ENCODE measurements at regions not wholly inside any gene's neighbourhood (a gene's known extent, or its start where the extent isn't known, plus 50 kb on each side); places are given as distances from the start of the nearest gene placed in this dataset.
"Not testable (repeated sequence)": the region's sequence is repeated elsewhere in the genome, so short reads cannot be mapped to it uniquely, and the experiment has no call there.

DNA sequence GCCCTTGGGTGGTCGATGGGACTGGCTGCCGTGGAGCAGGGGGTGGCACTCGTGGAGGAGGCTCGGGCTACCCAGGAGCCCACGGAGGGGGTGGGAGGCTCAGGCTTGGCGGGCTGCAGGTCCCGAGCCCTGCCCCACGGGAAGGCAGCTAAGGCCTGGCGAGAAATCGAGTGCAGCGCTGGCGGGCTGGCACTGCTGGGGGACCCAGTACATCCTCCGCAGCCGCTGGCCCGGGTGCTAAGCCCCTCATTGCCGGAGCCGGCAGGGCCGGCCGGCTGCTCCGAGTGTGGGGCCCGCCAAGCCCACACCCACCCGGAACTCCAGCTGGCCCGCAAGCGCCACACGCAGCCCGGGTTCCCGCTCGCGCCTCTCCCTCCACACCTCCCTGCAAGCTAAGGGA is 435.6 kb downstream of the RWDD3 start:
- not testable (repeated sequence) for DNase-seq (ENCODE audit: low read depth)

DNA sequence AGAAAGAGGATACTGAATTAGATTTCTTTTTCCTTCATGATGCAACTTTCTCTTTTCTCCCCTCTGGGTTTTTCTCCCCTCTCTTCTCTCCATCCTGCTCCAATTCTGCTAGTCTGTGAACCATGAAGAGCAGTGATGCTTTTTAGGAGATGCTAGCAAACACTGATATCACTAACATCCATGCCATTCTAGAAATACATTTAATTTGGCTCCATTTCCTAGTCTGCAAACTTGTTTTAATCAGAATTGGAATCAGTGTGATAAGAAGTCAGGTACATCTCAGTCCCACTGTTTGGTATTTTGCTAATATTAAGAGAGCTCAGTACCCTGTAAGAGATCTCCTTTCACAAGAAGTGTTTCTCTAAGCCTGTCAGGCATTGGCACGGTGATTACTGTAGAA is 437.1 kb downstream of the RWDD3 start:
- no peak for DNase-seq (ENCODE audit: low read depth)

DNA sequence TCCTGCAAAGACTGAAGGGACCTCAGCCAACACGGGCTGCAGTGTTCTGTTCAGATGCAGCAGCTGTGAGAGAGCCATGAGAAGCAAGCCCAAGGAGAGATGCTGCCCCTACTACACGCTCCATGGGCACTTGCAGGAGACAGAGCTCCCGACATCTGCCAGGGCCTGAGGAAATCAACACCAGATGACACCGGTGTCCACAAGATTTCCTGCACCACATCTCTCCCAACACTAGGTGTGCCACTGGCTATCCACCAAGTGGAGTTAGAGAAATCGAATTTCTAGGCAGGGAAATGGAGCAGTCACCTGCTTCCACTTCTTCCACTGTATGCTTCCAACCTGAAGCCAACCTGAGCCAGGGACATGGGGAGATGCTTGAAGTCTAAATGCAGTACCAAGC is 445.3 kb downstream of the RWDD3 start:
- no peak for DNase-seq (ENCODE audit: low read depth)

DNA sequence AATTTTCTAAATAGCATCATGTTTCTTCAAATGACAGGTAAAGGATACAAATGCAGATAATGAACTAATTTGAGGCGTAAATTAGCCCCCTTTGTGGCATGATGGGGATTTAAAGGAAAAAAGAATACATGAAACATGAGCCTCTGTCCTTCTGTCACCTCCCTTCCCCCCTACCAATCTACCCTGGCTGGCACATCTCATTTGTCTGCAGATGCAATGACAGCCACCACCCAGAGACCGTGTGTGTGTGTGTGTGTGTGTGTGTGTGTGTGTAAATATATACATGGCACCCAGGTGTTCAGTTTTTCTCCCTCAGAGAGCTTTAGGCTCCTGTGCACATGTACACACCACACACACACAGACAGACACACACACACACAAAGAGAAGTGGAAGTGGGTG is 451.1 kb downstream of the RWDD3 start:
- no peak for DNase-seq (ENCODE audit: low read depth)

DNA sequence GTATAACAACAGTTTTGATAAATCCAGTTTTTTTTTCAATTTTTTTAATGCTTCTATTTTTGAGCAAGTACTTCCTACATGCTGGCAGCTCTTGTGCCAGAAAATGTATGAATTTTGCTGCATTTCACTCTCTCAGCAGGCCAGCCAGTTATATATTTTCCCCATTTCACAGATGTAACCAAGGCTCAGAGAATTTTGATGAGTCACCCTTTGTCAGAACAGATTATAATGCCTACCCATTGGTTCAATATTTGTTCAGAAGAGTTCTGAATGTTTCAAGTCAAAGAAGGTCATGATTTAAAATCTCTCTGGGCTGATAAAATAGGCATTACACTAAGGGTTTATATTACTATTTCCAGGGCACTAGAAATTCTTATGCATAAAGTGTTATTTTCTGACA is 452.2 kb downstream of the RWDD3 start:
- DNase-seq (ENCODE audit: low read depth): no peak

DNA sequence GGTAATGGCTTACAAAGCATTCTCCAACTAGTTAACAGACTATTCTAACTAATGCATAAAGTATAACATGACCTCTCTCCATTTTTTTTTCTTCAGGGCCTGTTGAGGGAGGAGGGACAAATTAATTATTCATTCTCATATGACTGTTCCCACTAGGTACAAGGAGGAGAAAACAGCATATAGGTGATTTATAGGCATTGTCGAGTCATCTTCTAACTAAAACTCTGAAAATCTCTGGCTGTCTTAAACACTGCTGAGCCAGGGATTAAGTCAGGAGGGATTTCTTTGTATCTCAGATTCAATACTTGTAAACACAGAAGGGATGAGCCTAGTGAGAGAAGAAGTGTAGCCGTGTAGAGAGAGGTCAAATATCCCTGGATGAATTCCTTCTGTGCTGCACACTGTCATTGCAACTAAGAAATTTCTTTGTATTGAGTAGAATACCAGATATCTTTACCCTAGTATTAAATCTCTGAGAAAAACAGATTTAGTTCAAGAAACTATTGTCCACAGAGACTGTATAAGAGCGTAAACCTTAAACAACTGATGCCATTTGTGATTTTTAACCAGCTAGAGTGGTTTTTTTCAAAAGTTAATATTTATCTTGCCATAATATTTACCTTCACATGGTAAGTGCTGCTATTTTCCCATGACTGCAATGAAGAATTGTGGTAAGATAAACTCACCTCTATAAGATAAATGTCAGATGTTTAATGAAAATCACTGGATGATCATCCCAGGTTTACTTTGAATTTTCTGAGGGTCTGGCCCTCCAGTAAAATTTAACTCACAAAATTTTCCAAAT is 465.3 kb downstream of the RWDD3 start:
- DNase-seq (ENCODE audit: low read depth): no peak

DNA sequence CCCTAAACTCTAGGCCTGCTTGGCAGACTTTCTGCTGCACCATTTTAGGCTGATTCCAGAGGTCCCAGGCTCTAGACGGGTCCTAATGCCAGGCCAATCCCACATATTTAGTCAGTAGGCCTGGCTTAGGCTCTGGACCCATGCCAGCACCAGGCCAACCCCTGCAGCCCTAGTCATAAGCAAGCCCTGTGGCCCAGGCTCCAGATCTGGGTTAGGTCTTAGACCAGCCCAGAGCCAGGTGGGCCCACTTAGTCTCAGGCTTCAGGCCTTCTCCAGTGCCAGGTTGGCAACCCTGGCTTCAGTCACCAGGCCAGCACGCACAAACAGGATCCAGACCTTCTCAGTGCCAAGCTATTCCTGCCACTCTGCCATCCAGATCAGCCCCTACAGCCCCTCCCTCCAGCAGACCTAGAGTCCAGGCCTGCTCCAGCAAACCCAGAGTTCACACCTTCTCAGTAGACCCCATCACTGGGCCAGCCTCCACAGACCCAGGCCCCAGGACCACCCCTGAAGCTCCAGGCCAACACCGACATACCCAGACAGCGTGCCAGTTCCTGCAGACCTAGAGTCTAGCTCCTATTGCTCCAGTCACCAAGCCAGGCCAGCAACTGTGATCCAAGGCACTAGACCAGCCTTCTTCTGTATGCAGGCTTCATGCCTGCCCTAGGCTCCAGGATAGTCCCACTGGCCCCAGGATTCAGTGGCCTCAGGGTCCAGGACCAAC is 467.6 kb downstream of the RWDD3 start:
- no peak for DNase-seq (ENCODE audit: low read depth)

DNA sequence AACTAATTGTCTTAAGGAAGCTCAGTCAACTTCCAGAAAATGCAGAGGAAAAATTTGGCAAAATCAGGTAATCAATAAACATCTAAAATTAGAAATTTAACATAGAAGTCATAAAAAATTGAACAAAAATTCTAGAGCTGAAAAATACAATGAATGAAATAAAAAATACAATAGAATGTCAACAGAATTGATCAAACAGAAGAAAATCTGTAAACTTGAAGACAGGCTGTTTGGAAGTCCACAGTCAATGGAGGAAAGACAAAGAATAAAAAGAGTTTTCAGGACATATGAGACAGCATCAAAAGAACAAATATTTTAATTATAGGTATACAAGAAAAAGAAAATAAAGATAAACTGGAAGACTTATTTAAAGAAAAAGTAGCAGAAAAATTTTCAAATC is 469.0 kb downstream of the RWDD3 start:
- no peak for DNase-seq (ENCODE audit: low read depth)

DNA sequence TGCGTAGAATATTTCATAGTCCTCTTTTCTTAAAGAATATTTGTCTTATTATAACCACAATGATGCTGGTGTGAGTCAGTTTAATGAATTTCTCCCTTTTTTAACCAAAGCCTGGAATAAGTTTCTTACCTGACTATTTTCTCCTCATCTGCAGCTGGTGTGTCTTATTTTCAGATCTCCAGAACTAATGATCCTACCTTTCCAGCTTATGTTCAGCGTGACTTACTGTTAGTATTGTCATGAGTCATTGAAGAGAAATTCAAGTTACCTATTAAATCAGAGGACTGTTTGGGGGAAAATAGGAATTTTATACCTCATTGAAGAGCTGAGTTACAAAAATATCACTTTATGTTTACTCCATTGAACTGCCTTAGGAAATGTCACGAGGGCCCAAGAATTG is 482.1 kb downstream of the RWDD3 start:
- no peak for DNase-seq (ENCODE audit: low read depth)

DNA sequence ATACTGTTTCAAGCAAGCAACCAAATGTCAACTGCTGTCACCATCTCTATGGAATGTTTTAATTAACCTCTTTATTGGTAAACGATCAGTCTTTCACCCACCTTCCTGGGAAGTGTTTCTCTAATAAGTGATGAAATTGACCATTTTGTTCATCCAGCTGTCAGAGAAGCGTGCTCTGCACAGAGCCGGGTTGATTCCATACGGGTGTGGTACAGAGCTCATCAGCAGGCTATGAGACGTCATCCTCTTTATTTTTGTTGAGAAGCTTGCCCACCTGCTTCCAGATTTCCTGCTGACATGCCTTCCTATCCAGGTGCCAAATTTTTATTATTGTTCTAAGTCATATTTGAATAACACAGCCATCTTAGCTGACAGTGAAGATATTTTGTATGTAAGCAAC is 482.5 kb downstream of the RWDD3 start:
- no peak for DNase-seq (ENCODE audit: low read depth)

DNA sequence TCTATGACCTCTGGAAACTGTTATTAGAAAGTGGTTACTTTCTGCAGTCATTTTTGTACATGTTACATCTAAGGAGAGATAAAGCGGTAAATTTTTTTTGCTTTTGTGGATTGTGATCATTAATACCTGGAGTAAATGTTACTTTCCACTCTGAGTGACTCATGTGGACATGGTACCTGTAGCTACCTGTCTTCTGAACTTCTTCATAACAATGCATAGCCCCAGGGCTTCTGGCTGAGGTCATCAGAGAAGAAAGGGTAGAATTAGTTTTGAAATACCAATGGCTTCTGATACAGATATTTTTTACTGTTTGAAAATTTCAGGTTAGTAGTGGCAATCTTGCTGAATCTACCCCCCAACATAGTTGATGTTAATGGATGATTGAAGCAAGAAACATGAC is 489.3 kb downstream of the RWDD3 start:
- DNase-seq (ENCODE audit: low read depth): no peak

DNA sequence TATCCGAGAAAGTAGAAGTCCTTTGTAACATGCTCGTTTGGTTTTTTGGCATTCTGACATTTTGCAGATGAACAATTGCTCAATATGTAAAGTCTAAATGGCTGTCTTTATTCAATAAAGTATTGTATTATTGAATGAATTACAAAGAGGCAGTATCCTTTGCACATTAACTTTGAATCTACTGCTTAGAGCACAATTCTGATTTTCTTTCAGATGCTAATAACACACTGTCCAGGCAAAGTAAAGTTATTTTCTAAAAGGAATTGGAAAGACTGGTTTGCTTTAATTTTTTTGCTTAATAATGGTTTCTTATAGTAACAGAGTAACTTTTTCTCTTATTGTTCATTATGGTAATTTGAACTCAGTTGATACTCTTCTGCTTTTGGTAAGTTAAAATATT is 494.8 kb downstream of the RWDD3 start:
- no peak for DNase-seq (ENCODE audit: low read depth)

DNA sequence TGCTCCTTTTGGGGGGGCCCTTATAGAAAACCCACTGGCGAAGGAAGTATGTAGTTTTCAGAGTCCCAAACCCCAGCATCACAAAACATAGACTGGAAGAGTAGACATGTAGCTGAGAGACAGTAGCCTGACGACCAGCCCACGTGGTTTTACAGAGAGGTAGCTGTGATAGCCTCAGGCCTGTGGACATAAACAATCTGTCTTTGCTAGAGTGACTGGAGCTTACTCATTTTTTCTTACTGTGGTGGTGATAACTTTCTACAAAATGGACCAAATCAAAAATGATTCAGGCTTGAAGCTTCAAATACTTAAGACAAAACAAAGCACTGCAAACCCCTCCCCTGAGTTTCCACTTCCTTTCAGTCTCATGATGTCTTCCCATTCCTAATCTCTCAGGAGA is 497.0 kb downstream of the RWDD3 start:
- peak; percentile 2 for DNase-seq (ENCODE audit: low read depth)

DNA sequence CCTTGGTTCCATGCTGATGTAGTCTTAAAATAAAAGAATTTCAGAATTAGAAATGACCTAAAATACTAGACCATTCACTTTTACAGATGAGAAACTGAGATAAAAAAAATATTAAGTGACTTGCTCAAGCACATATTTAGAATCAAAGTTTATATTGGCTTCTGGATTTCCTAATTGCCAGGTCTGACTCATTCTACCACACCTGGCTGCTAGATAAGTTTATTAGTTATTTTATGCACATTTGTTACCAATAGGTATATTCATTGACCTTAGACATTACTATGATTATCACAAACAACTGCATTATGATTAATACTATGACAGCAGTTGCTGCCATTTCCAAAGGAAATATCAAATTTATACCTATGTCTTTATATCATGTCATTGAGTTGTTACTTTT is 497.5 kb downstream of the RWDD3 start:
- no peak for DNase-seq (ENCODE audit: low read depth)

DNA sequence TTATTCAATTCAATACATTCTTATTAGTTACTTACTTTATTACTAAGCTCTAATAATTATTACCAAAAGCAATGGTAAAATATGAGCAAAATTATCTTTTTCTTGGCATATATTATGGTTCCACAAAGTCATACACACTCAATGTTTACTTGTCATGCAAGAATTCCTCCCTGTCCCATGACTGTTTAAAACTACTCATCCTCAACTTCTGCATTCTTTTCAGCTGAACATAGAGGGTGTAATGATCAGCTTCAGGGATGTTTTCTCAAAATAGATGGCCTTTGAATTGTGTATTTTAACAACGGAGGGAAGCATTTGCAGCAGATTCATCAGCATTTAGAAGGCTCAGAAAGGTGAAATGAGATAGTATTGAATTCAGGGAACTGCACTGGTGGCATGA is 499.0 kb downstream of the RWDD3 start:
- DNase-seq (ENCODE audit: low read depth): no peak

DNA sequence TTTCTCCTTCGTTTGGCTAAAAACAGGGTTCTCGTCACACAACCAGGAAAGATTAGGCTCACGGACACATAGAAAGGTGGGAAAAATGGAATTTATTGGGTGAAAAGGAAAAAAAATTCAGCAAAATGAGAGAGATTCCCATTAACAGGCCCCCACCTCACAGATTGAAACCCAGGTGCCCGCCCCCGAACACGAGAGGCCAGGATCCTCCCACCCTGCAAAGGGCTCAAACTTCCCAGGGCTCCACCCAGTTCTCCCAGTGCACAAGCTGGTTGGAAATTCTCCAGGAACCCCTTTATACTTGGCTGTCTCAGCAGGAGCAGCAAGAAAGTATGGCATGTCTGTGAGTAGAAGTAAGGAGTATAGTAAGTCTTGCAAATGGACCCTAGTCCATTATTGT is 499.7 kb downstream of the RWDD3 start:
- no peak for DNase-seq (ENCODE audit: low read depth)

DNA sequence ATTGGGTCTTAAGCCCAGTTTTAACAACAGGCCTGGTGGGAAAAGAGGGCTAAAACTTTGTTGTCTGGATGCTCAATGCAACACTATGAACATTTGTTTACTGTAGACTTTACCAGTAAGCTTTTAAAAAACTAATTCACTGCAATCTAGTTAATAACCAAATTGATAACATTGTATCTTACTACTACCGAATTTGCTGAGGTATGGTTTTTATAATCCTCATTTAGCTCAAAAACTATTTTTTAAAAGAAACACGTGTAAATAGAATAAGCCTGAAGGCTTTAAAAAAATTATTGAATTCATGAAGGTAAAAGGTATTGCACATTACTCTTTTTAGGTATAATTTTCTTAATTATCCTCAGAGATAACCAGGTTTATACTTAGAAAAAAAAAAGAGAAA is 500.6 kb downstream of the RWDD3 start:
- DNase-seq (ENCODE audit: low read depth): no peak

DNA sequence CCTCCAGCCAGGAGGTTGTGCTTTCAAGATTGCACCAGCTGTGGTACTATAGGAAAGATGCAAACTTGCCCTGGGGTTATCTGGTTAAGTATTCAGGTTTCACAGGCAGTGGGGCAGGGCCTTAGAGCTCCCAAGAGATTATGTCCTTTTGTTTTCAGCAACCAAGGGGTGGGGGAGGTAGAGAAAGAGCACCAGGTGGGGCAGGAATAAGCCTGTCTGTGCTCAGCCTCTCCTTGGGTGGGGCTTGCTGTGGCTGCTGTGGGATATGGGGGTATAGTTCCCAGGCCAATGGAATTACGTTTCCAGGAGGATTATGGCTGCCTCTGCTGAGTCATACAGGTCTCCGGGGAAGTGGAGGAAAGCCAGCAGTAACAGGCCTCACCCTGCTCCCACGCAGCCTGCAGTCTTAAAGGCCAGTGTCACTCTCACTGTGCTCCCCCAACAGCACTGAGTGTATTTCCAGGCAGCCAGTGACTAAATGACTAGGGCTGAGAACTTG is 508.6 kb downstream of the RWDD3 start:
- peak; percentile 54 for DNase-seq (ENCODE audit: low read depth)

DNA sequence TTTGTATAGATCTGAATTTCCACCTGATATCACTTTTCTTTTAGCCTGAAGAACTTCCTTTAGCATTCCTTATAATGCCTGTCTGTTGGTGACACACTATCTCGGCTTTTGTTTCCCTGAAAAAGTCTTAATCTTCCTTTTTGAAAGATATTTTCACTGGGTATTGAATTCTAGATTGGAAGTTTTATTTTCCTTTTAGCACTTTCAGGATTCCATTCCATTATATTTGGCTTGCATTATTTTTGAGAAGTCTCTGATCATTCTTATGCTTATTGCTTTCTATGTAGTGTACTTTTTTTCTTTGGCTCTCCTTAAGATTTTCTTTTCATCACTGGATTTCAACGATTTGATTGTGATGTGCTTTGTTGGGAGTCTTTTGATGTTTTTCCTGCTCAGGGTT is 510.7 kb downstream of the RWDD3 start:
- DNase-seq (ENCODE audit: low read depth): no peak

DNA sequence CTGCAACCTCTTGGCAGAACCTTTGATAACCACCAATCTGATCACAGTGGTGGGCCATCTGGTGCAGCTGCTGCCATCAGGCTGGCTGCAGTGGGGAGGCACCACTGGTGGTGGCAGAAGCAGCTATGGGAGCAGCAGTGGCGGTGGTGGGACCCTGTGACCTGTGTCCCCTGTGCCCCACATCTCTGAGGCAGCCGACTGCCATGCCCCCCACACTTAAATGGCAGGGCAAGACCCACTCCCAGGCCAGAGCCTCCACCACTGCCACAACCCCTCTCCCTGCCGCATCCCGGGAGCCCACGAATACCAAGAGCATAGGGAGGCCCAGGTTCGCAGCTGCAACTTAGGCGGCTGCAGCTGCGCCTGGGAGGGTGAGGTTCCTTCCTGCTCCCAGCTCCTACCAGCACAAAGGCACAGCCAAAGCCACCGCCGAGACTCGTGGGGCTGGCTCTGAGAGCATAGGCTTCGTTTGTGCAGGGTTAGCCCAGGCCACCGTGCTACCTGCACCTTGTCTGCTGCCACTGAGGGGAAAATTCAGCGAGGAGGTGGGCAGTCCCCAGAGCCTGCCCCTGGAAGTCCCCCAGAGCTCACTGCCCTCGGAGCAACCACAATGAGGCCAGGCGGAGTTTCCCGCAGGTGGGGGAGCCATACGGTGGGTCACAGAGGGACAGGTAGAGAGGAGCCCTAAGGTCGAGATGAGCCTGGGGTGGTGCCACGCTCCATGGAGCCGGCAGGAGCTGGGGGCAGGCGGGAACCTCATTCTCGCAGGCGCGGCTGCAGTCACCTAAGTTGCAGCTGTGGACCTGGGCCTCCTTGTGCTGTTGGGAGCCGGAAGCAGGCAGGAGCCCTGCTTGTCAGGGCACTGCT is 518.7 kb downstream of the RWDD3 start:
- no peak for DNase-seq (ENCODE audit: low read depth)

DNA sequence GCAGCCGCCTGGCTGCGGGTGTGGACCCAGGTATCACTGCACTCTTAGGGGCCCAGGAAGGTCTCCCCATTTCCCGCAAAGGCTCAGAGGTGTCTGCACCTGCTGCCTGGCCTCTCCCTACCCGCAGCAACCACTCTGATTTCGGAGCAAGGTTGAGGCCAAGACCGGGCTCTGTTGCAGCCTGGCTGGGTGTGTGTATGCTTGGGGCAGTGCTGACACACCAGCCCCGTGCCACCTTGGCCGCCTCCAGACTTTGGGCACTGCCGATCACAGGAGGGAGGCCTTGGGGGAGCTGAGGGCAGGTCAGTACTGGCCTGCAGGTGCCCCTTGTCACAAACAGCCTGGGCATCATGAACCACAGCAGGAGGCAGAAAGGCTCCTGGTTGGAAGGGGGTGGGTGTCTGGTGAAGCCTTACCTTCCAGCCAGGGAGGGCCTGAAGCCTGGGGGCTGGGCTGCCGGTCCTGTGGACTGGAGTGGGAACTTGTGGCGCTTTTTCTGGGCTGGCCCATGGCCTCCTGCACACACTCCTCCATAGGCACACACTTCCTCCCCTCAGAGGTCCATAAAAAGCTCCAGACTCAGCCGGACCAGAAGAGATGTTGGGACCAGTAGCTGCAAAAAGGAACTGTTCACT is 519.5 kb downstream of the RWDD3 start:
- no peak for DNase-seq (ENCODE audit: low read depth)

DNA sequence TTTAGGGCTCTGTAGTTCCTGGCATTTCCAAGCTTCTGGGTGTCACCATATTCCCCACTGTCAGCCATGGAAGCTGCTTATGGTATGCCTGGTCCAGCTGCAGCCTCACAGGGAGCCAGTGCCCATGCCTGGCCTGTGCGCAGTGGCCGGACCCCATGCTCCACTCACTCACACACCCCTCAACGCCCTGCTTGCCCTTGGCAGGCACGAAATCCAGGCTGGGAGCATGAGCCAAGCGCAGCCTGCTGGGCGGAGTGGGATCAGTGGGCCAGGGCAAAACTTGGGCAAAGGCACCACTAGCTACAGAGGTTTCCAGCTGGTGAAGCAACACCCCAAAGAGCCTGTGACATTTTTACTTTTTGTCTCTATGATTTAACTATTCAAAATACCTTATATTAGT is 520.4 kb downstream of the RWDD3 start:
- DNase-seq (ENCODE audit: low read depth): no peak

Data from RPMI7951 (cell line).